COLO668 (cell line): ENCODE measurements at regions not wholly inside any gene's neighbourhood (a gene's known extent, or its start where the extent isn't known, plus 50 kb on each side); places are given as distances from the start of the nearest gene placed in this dataset.
"Not testable (repeated sequence)": the region's sequence is repeated elsewhere in the genome, so short reads cannot be mapped to it uniquely, and the experiment has no call there.

Source experiments
- DNase-seq: peaks from one replicate; lab custom pipeline; 2025; ENCODE audit not compliant: unreplicated experiment; lab: John Stamatoyannopoulos, UW

GRCh38 chr6:106855117-106855516 lies 119.4 kb downstream of the CD24 start:
- no peak for DNase-seq

GRCh38 chr6:106849676-106850332 lies 124.7 kb downstream of the CD24 start:
- no peak for DNase-seq

- no peak for DNase-seq
These were observed 125.4 kb downstream of the CD24 start for GRCh38 chr6:106849120-106849519.

GRCh38 chr6:106847116-106847515 lies 127.4 kb downstream of the CD24 start:
- DNase-seq = no peak

GRCh38 chr6:106844930-106845329 lies 129.6 kb downstream of the CD24 start:
- no peak for DNase-seq

DNA sequence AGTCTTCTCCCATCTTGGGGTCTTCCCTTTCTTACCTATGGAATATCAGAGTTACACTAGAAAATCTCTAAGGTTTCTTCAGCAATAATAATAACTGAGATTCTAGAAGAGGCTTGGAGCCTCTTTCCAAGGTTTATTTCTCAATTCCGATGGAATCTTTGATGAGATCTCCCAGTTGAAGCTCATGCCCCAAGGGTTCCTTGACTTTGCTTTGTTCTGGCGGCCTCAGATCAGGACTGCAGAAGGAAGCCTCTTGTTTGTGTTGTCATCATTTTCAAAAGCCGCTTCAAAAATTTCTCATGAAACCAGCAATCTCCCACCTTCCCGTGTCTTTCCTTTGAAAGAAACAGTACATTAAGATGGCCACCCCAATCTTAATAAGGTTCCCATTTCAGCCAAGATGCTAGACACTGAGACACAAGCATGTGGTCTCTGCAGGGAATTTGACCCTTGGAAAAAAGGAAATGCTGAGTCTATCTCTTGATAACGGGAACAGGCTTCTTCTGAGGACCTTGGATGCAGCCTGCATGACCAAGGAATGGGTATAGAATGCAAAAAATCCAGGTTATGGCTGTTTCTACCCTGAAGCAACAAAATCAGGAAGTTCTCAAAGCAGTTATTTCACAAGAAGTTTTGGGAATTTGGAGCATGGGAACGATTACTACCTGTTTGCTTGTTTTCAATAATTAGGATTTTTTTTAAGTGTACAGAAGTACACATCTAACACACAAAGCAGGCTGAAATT lies 141.6 kb downstream of the CD24 start:
- no peak for DNase-seq

GRCh38 chr6:106830930-106831329 lies 143.6 kb downstream of the CD24 start:
- DNase-seq = no peak

GRCh38 chr6:106829451-106829850 lies 145.1 kb downstream of the CD24 start:
- DNase-seq = no peak

GRCh38 chr6:106827081-106827480 lies 147.4 kb downstream of the CD24 start:
- DNase-seq = no peak

DNA sequence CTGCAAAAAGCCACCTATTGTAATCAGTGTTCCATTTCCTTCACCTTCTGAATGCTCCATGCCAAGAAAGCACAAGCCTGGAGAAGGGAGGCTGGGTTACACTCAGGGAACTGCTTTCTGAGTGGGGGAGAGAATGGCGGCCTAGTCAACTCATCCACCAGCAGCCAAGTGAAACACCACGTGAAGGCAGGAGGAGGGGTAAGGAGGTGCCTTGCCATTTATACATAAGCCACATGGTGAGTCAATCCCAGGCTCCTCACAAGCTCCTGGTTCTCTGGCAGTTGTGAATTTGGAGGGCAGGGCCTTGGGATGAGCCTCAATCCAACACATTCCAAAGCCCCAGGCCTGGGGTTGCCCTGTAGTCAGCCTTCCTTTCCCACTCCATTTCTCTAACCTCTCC lies 149.4 kb downstream of the CD24 start:
- DNase-seq = no peak

DNA sequence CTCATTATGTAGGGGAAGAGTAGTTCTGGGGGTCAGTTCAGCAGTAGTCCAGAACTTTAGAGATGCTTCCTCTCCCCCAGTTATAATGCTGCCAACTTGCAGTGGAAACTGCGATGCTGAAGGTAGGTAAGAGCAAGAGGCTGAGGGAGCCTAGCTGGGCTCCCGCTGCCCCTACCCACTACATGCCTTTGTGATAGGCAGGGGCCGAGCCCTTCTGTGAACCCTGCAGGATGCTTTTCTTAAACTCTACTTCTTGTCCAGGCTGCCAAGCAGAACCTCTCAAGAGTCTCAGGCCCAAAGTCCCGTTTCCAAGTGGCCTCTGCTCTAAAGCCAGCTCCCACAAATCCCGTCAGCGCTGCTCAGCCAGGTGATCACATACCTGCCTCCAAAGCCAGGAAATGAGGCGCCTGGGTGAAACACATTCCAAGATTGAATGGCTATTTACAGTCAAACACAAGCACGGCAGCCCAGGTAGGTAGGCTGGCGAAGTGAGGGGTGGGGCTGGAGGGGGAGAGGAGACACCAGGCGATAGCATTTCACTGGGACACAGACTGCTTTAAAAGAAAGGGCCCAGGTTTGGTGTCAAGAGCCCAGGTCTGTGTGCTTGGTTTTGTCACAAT lies 150.7 kb downstream of the CD24 start:
- no peak for DNase-seq

GRCh38 chr6:106823058-106823457 lies 151.5 kb downstream of the CD24 start:
- DNase-seq = no peak

- no peak for DNase-seq
These were observed 154.1 kb downstream of the CD24 start for GRCh38 chr6:106820412-106820852.

DNA sequence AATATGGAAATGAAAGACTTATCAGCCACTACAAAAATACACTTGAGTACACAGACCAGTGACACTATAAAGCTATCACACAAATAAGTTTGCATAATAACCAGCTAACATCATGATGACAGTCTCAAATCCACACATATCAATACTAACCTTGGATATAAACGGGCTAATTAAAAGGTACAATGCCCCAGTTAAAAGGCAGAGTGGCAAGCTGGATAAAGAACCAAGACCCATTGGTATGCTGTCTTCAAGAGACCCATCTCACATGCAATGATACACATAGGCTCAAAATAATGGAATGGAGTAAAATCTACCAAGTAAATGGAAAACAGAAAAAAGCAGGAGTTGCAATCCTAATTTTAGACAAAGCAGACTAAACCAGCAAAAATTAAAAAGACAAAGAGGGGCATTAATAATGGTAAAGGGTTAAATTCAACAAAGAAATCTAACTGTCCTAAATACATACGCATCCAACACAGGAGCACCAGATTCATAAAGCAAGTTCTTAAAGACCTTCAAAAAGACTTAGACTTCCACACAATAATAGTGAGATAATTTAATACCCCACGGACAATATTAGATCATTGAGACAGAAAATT lies 163.3 kb downstream of the CD24 start:
- no peak for DNase-seq

- no peak for DNase-seq
These were observed 165.8 kb downstream of the CD24 start for GRCh38 chr6:106808758-106809157.

DNA sequence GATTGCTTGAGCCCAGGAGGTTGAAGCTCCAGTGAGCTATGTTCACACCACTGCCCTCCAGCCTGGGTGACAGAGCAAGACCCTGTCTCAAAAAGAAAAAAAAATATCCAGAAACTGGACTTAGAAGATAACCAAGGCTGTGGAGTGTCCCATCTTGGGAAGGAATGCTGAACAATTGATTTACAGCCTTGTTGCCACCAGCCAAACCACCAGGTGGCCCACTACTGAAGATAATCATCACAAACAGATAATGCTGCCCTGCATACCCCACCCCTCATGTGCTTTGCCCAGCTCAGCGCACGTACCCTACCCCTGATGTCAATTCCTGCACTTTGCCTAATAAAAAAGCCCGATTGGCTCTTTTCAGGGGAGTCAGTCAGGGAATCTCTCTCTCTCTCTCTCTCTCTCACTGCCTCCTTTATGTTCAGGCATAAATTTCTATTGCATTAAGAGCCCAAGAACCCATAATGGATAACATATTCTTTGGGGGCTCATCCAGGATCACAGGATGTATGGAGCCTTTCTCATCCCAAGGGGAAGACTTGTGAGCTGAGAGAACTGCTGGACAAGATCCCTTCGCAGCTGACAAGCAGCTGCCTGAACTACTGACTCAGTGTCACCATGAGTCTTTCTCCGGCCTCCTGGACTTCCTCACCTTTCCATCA lies 166.4 kb downstream of the CD24 start:
- DNase-seq = no peak

- DNase-seq = not testable (repeated sequence)
These were observed 168.3 kb downstream of the CD24 start for GRCh38 chr6:106806253-106806652.

GRCh38 chr6:106805771-106806170 lies 168.8 kb downstream of the CD24 start:
- DNase-seq = no peak

DNA sequence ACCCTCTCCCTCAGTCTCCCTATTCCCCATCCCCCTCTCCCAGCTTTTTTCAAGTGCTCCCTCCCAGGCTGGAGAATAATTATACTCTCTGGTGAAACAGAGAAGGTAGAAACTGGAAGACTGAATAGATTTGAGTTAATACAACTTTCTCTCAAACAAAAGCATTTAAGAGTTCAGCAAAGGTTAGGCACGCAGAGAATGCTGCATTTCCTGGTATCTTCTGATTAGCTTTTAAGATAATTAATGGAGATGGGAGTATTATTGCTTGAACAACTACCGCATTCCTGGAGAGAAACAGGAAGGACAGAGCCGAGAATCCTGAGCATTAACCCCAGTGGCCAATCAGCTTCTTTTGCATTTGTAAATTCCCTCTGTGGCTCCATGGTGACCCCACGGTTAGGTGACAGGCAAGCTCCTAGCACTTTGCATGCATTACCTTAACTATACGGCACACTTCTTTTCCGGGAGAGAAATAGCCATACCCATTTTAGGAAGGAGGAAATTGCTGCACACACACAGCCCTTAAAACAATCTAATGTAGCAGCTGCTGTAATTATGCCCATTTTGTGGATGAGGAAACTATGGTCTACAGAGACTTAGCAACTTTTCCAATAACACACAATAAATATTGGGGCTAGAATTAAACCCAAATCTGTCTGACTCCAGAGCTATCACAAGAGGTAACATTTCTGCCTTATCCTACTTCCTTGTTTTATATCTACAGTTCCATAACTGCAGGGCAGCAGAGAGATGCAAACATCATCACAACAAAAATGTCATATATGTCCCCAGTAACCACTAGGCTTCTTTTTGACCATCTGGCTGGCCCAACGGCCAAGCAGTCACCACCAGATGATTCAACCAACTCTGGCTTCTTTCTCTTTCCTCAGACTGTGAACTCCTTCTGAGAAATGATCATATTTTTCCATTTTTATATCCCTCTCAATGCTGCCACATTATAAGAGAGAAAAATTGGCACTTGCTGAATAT lies 169.9 kb downstream of the CD24 start:
- DNase-seq = no peak

- no peak for DNase-seq
These were observed 171.3 kb downstream of the CD24 start for GRCh38 chr6:106803188-106803587.
